Transverse colon (tissue), 4 donors: ENCODE measurements at regions not wholly inside any gene's neighbourhood (a gene's known extent, or its start where the extent isn't known, plus 50 kb on each side); places are given as distances from the start of the nearest gene placed in this dataset.

Experiments used
- CTCF ChIP-seq, 5 experiments: fragments of 200-600 bp in 3 of 5; fragments of 450-650 bp in 2 of 5; sonication (generic) in 3 of 5; IDR thresholded peaks; 1 replicate in 2 of 5; 2 replicates in 3 of 5; pipeline ENCODE4 v1.5.1; 2016 to 2017; ENCODE audit warnings: antibody characterized with exemption in 5 of 5, inconsistent platforms in 3 of 5, mild to moderate bottlenecking in 2 of 5, moderate library complexity in 1 of 5
- POLR2A ChIP-seq: fragments of 450-650 bp; IDR thresholded peaks from one replicate; pipeline ENCODE4 v1.6.1; 2016; ENCODE audit warnings: antibody characterized with exemption, mild to moderate bottlenecking, moderate library complexity
- POLR2AphosphoS5 ChIP-seq, 3 donors: sonication (generic); formaldehyde crosslinking; IDR thresholded peaks; one replicate each; pipeline ENCODE4 v1.6.1; 2016; ENCODE audit warnings: antibody characterized with exemption in 3 of 3

GRCh38 chr5:103919506-103919905 is 356.9 kb upstream of the NUDT12 start:
- TF ChIP-seq POLR2A: no peak
- no peak for TF ChIP-seq CTCF (IDR thresholded peaks at IDR 0.05)
- TF ChIP-seq POLR2AphosphoS5 (IDR thresholded peaks at IDR 0.05): no peak
